Upper lobe of left lung (tissue), 6 donors: ENCODE measurements at regions not wholly inside any gene's neighbourhood (a gene's known extent, or its start where the extent isn't known, plus 50 kb on each side); places are given as distances from the start of the nearest gene placed in this dataset.
A peak's percentile ranks its signal among the peaks of the same experiment; 100 is the strongest.

ENCODE experiments used
- ATAC-seq, 2 donors: fragments of 200-7000 bp; cut with Tn5 transposase; one replicate each; pipeline ENCODE4 v1.9.1; 2022; ENCODE audit warnings: mild to moderate bottlenecking in 2 of 2, moderate library complexity in 2 of 2; ENCODE audit not compliant: low FRiP score in 2 of 2
- DNase-seq, 2 donors: peaks; one replicate each; pipeline ENCODE4 v3.0.0-alpha.2; 2019 to 2020
- H3K27ac ChIP-seq, 4 donors: fragments of 200-600 bp; sonication (generic); one replicate each; pipeline ENCODE4 v1.5.1; 2016 to 2019
- H3K27me3 ChIP-seq, 4 donors: fragments of 200-600 bp; sonication (generic); one replicate each; pipeline ENCODE4 v1.5.1; 2017 to 2019
- H3K36me3 ChIP-seq, 4 donors: fragments of 200-600 bp; sonication (generic); one replicate each; pipeline ENCODE4 v1.5.1; 2016 to 2019
- H3K4me1 ChIP-seq, 4 donors: fragments of 200-600 bp; sonication (generic); one replicate each; pipeline ENCODE4 v1.5.1; 2018 to 2019
- H3K4me3 ChIP-seq, 4 donors: fragments of 200-600 bp; sonication (generic); one replicate each; pipeline ENCODE4 v1.5.1; 2017 to 2019; ENCODE audit warnings: mild to moderate bottlenecking in 2 of 4, moderate library complexity in 1 of 4
- H3K9me3 ChIP-seq, 4 donors: fragments of 200-600 bp; sonication (generic); one replicate each; pipeline ENCODE4 v1.5.1; 2018 to 2019
- EP300 ChIP-seq, 4 donors: sonication (generic); formaldehyde crosslinking; IDR thresholded peaks; one replicate each; pipeline ENCODE4 v1.5.1; 2017; ENCODE audit warnings: antibody characterized with exemption in 4 of 4, control low read depth in 2 of 4
- POLR2A ChIP-seq, 4 donors: fragments of 450-650 bp; IDR thresholded peaks; one replicate each; pipeline ENCODE4 v1.5.1; 2016 to 2017; ENCODE audit warnings: antibody characterized with exemption in 4 of 4, mild to moderate bottlenecking in 2 of 4
- POLR2AphosphoS5 ChIP-seq, 2 donors: sonication (generic); formaldehyde crosslinking; IDR thresholded peaks; one replicate each; pipeline ENCODE4 v1.5.1; 2017; ENCODE audit warnings: antibody characterized with exemption in 2 of 2
- WGBS, 2 donors: methylation state at CpG; one replicate each; pipeline ENCODE4 v1.1.5; 2017 to 2018; 5-methylcytosine and 5-hydroxymethylcytosine counted together
- TF ChIP-seq, protein P1 (sequence below), 6 experiments: fragments of 450-650 bp in 4 of 6; fragments of 200-600 bp in 2 of 6; sonication (generic) in 2 of 6; IDR thresholded peaks; one replicate each; pipeline ENCODE4 v1.5.1; 2016 to 2019; ENCODE audit warnings: antibody characterized with exemption in 6 of 6
- donor health status: DM: no; HTN: no; CAD: no; lungs with moderate emphysema.
- donor health status: DM: no; HTN: yes; CAD: no; lungs with severe emphysema.

DNA sequence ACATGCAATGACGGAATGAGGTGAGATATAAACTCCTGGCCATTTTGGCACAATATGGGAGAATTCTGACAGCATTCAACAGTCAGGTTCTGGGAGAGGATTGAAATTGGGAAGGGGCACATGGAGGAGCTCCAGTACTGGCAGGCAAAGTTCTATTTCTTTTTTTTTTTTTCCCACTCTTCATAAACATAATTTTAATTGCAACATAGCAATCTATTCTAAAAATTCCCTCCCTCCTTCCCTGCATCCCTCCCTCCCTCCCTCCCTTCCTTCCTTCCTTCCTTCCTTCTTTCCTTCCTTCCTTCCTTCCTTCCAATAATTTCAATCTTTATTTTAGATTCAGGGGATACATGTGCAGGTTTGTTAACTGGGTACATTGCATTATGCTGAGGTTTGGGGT lies 93.2 kb downstream of the PTCSC3 start:
- DNase-seq (no peak), ATAC-seq (no peak)
- no peaks in the 10 kb centered on the region for H3K9me3 ChIP-seq
- H3K4me3 ChIP-seq, result no peak overlapping the region
- 86 to 87% methylated on average over 1 of the region's 1 CpG for WGBS, 2 donors
- no peaks in the 10 kb centered on the region for H3K27me3 ChIP-seq
- no peaks in the 10 kb centered on the region for H3K4me1 ChIP-seq
- H3K36me3 ChIP-seq, result no peaks in the 10 kb centered on the region
- TF ChIP-seq, protein P1, sequence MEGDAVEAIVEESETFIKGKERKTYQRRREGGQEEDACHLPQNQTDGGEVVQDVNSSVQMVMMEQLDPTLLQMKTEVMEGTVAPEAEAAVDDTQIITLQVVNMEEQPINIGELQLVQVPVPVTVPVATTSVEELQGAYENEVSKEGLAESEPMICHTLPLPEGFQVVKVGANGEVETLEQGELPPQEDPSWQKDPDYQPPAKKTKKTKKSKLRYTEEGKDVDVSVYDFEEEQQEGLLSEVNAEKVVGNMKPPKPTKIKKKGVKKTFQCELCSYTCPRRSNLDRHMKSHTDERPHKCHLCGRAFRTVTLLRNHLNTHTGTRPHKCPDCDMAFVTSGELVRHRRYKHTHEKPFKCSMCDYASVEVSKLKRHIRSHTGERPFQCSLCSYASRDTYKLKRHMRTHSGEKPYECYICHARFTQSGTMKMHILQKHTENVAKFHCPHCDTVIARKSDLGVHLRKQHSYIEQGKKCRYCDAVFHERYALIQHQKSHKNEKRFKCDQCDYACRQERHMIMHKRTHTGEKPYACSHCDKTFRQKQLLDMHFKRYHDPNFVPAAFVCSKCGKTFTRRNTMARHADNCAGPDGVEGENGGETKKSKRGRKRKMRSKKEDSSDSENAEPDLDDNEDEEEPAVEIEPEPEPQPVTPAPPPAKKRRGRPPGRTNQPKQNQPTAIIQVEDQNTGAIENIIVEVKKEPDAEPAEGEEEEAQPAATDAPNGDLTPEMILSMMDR (IDR thresholded peaks at IDR 0.05), result no peak
- TF ChIP-seq POLR2AphosphoS5 (IDR thresholded peaks at IDR 0.05), result no peak
- TF ChIP-seq EP300 (IDR thresholded peaks at IDR 0.05), result no peak
- no peak for TF ChIP-seq POLR2A (IDR thresholded peaks at IDR 0.05)
- H3K27ac ChIP-seq, result no peak overlapping the region

DNA sequence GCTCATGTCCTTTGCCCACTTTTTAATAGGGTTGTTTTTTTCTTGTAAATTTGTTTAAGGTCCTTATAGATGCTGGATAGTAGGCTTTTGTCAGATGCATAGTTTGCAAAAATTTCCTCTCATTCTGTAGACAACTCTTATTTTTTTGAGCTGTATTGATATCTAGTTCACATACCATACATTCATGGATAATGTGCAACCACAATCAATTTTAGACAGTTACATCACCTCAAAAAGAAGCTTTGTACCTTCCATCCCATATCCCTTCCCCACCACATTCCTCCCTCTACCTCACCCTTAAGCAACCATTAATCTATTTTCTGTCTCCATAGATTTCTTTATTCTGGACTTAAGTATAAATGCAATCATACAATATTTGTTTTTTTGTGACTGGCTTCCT lies 98.4 kb downstream of the PTCSC3 start:
- no peak for ATAC-seq

DNA sequence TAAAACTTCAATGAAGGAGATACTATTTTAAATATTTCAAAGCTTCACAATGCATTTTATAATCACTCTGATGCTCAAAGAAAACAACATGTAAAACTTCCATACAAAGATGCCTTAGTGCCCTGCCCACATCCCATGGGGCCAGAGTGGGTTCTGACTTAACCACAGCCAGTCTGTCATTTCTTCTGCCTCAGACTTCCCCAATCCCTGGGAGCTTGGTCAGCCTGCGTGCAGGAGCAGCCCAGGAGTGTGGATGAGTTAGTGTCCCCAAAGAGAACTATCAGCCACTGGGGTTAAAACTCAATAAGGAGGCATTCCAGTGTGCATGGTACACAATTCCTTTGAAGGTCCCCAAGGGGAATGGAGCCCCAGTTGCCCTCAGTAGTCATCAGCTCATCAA lies 100.3 kb downstream of the PTCSC3 start:
- H3K27ac ChIP-seq, result no peak overlapping the region
- H3K4me1 ChIP-seq, result no peaks in the 10 kb centered on the region
- TF ChIP-seq, protein P1 (IDR thresholded peaks at IDR 0.05), result no peak
- TF ChIP-seq EP300 (IDR thresholded peaks at IDR 0.05) (no peak), POLR2A (IDR thresholded peaks at IDR 0.05) (no peak), POLR2AphosphoS5 (IDR thresholded peaks at IDR 0.05) (no peak)
- DNase-seq, result no peak
- no peaks in the 10 kb centered on the region for H3K9me3 ChIP-seq
- H3K36me3 ChIP-seq, result no peaks in the 10 kb centered on the region
- WGBS, 2 donors, result 60 to 76% methylated on average over 1 of the region's 1 CpG
- H3K4me3 ChIP-seq, result no peak overlapping the region
- no peak for ATAC-seq
- no peaks in the 10 kb centered on the region for H3K27me3 ChIP-seq

More for the DNA sequence above, 98.4 kb downstream of the PTCSC3 start:
- H3K27me3 ChIP-seq, result no peaks in the 10 kb centered on the region
- H3K4me3 ChIP-seq, result no peak overlapping the region
- no peaks in the 10 kb centered on the region for H3K4me1 ChIP-seq
- no peak for DNase-seq
- H3K9me3 ChIP-seq, result no peaks in the 10 kb centered on the region
- no peaks in the 10 kb centered on the region for H3K36me3 ChIP-seq
- H3K27ac ChIP-seq, result no peak overlapping the region
- no peak for TF ChIP-seq EP300 (IDR thresholded peaks at IDR 0.05)

DNA sequence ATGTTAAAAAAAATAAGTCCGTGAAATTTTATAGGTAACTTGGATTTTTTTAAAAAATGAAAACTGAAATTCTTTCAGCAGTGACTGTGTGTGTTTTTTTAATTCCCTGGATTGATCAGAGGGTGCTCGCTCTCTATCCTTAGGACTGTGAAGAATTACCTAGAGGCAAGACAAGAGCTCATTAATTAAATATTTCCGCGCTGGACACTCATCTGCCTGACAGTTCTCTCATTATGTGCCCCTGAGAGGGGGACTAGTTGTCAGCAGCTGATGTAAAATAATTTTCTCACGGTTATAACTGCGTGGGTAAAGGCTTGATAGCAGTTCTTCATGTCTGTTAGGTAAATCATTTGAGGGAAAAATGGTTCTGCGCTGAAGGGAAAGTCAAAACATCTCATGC lies 101.3 kb downstream of the PTCSC3 start:
- TF ChIP-seq, protein P1 (IDR thresholded peaks at IDR 0.05), result no peak
- TF ChIP-seq EP300 (IDR thresholded peaks at IDR 0.05) (no peak), POLR2A (IDR thresholded peaks at IDR 0.05) (no peak), POLR2AphosphoS5 (IDR thresholded peaks at IDR 0.05) (no peak)
- H3K27me3 ChIP-seq, result no peaks in the 10 kb centered on the region
- 79 to 83% methylated on average over 7 of the region's 7 CpGs for WGBS, 2 donors

DNA sequence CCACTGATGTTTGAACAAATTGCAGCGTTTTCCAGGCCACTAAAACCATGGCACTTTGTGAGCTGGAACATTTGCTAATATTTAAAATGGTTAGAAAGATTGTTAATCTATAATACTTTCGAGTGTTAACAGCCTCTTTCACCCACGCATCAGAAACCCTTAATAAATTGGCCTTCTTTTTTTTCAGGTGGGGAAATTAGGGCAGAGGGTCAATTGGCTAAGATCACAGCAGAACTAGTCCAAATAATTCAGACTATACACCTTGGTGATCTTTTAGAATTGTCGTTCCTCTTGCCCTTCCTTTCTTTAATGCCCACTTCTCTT lies 105.8 kb downstream of the PTCSC3 start:
- Histone ChIP-seq H3K4me1 (peaks cover 2 to 11% (median 7%) of the 10 kb centered on the region in 4 donors), H3K27ac (no peak overlapping the region), H3K36me3 (no peaks in the 10 kb centered on the region), H3K9me3 (no peaks in the 10 kb centered on the region), H3K27me3 (no peaks in the 10 kb centered on the region), H3K4me3 (no peak overlapping the region)
- TF ChIP-seq POLR2A (IDR thresholded peaks at IDR 0.05), result no peak
- no peak for TF ChIP-seq POLR2AphosphoS5 (IDR thresholded peaks at IDR 0.05)
- WGBS, 2 donors, result 43 to 51% methylated on average over 4 of the region's 4 CpGs
- DNase-seq, result no peak
- ATAC-seq, result no peak

More for the DNA sequence above, 101.3 kb downstream of the PTCSC3 start:
- no peak for ATAC-seq
- H3K9me3 ChIP-seq, result no peaks in the 10 kb centered on the region
- no peak overlapping the region for H3K27ac ChIP-seq
- H3K4me1 ChIP-seq, result peaks cover 0 to 3% (median under 1%) of the 10 kb centered on the region in 4 donors
- DNase-seq, result no peak
- H3K4me3 ChIP-seq, result no peak overlapping the region
- H3K36me3 ChIP-seq, result no peaks in the 10 kb centered on the region

DNA sequence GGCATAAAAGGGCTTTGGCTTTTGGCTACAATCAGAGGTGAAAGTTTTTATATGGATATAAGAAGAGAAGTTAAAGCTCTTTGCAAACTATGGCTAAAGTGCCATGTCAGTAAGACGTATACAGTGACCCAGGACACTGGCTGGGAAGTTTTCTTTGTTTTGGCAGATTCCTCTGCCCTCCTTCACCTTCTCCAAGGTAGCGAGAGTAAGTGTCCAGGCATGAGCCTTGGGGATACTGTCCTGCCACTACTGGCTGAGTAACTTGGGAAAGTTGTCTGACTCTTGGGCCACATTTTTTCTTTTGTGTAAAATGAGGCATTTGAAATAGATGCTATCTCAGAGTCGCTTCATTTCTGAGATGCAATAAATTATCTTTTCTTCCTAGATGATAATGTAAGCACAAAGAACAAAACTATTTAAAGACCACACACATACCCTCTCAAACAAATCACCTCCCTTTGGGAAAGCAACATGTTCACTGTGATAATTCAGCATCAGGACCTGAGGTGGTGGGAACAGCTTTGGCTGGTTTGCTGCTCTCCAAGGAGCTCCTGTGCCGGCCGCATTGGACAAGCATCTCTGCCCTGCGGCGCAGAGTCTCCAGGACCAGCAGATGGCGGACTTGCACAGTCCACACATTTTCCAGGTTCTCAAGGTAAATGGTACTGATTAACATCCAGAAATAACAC lies 106.3 kb downstream of the PTCSC3 start:
- H3K27ac ChIP-seq, result no peak overlapping the region
- TF ChIP-seq POLR2AphosphoS5 (IDR thresholded peaks at IDR 0.05), result no peak
- TF ChIP-seq POLR2A (IDR thresholded peaks at IDR 0.05), result no peak
- TF ChIP-seq EP300 (IDR thresholded peaks at IDR 0.05), result no peak
- TF ChIP-seq, protein P1 (IDR thresholded peaks at IDR 0.05), result peak; percentile 11 to 72 (median 48)
- no peak overlapping the region for H3K4me3 ChIP-seq
- DNase-seq (peak; percentile 36 to 85), ATAC-seq (peak; percentile 67 to 91)
- H3K36me3 ChIP-seq, result no peaks in the 10 kb centered on the region
- peaks cover 2 to 11% (median 7%) of the 10 kb centered on the region in 4 donors for H3K4me1 ChIP-seq
- WGBS, 2 donors, result 21 to 24% methylated on average over 8 of the region's 8 CpGs
- no peaks in the 10 kb centered on the region for H3K27me3 ChIP-seq
- no peaks in the 10 kb centered on the region for H3K9me3 ChIP-seq
